ENCODE measurements at regions not wholly inside any gene's neighbourhood (a gene's known extent, or its start where the extent isn't known, plus 50 kb on each side); places are given as distances from the start of the nearest gene placed in this dataset.

- no peak for DNase-seq
These were observed 365.5 kb downstream of the MIAT start for GRCh38 chr22:27022896-27023361.

- no peak for DNase-seq
These were observed 366.2 kb downstream of the MIAT start for GRCh38 chr22:27023591-27023990.

GRCh38 chr22:27024982-27025381, 367.6 kb downstream of the MIAT start:
- DNase-seq, result no peak

GRCh38 chr22:27028093-27028492, 370.7 kb downstream of the MIAT start:
- DNase-seq, result no peak

GRCh38 chr22:27029584-27030130, 372.3 kb downstream of the MIAT start:
- DNase-seq, result no peak

- no peak for DNase-seq
These were observed 374.8 kb downstream of the MIAT start for GRCh38 chr22:27032091-27032761.

GRCh38 chr22:27041745-27042310, 384.4 kb downstream of the MIAT start:
- DNase-seq, result no peak

GRCh38 chr22:27043262-27043661, 385.9 kb downstream of the MIAT start:
- no peak for DNase-seq

GRCh38 chr22:27045103-27045947, 387.9 kb downstream of the MIAT start:
- no peak for DNase-seq

GRCh38 chr22:27046086-27046485, 388.7 kb downstream of the MIAT start:
- no peak for DNase-seq

- DNase-seq, result no peak
These were observed 389.2 kb downstream of the MIAT start for GRCh38 chr22:27046603-27047002.

- DNase-seq, result no peak
These were observed 393.4 kb downstream of the MIAT start for GRCh38 chr22:27050771-27051170.

- DNase-seq, result no peak
These were observed 394.0 kb downstream of the MIAT start for GRCh38 chr22:27051407-27051806.

GRCh38 chr22:27057717-27058116, 400.3 kb downstream of the MIAT start:
- no peak for DNase-seq

- no peak for DNase-seq
These were observed 402.8 kb downstream of the MIAT start for GRCh38 chr22:27060190-27060589.

GRCh38 chr22:27062910-27063309, 405.5 kb downstream of the MIAT start:
- no peak for DNase-seq

GRCh38 chr22:27063406-27063805, 406.0 kb downstream of the MIAT start:
- no peak for DNase-seq

- DNase-seq, result no peak
These were observed 406.5 kb downstream of the MIAT start for GRCh38 chr22:27063841-27064240.

- no peak for DNase-seq
These were observed 407.0 kb downstream of the MIAT start for GRCh38 chr22:27064386-27064785.

GRCh38 chr22:27065279-27065678, 407.9 kb downstream of the MIAT start:
- no peak for DNase-seq

GRCh38 chr22:27066856-27067255, 409.5 kb downstream of the MIAT start:
- no peak for DNase-seq

GRCh38 chr22:27068121-27068520, 410.7 kb downstream of the MIAT start:
- DNase-seq, result no peak

- DNase-seq, result no peak
These were observed 413.2 kb downstream of the MIAT start for GRCh38 chr22:27070594-27070993.
